Osteocyte (in vitro differentiated cells): ENCODE measurements at regions not wholly inside any gene's neighbourhood (a gene's known extent, or its start where the extent isn't known, plus 50 kb on each side); places are given as distances from the start of the nearest gene placed in this dataset.
A peak's percentile ranks its signal among the peaks of the same experiment; 100 is the strongest.

Experiments
- DNase-seq: peaks from one replicate; pipeline ENCODE4 v3.0.0; 2021; ENCODE audit warnings: mixed read lengths; ENCODE audit not compliant: unreplicated experiment; ENCODE audit errors: extremely low spot score
- H3K27ac Mint-ChIP-seq: one replicate; pipeline ENCODE4 v1.8.0; 2021; ENCODE audit warnings: mild to moderate bottlenecking, mixed read lengths; ENCODE audit not compliant: unreplicated experiment
- H3K27me3 Mint-ChIP-seq: one replicate; pipeline ENCODE4 v1.8.0; 2021; ENCODE audit warnings: mixed read lengths; ENCODE audit not compliant: unreplicated experiment
- H3K36me3 Mint-ChIP-seq: one replicate; pipeline ENCODE4 v1.8.0; 2021; ENCODE audit warnings: mixed read lengths; ENCODE audit not compliant: unreplicated experiment
- H3K4me1 Mint-ChIP-seq: one replicate; pipeline ENCODE4 v1.8.0; 2021; ENCODE audit warnings: mixed read lengths; ENCODE audit not compliant: unreplicated experiment
- H3K4me3 Mint-ChIP-seq: one replicate; pipeline ENCODE4 v1.8.0; 2021; ENCODE audit warnings: mild to moderate bottlenecking, moderate library complexity, mixed read lengths; ENCODE audit not compliant: unreplicated experiment
- H3K9me3 Mint-ChIP-seq: one replicate; pipeline ENCODE4 v1.8.0; 2021; ENCODE audit warnings: mixed read lengths; ENCODE audit not compliant: unreplicated experiment
- CTCF ChIP-seq: fragments of 200-600 bp; sonication (generic); IDR thresholded peaks from 2 replicates; pipeline ENCODE4 v1.5.0; 2021; ENCODE audit warnings: antibody characterized with exemption, mild to moderate bottlenecking, moderate library complexity

- H3K36me3 Mint-ChIP-seq, result peaks cover 3% of the 10 kb centered on the region
- H3K27ac Mint-ChIP-seq, result no peak overlapping the region
- no peak for TF ChIP-seq CTCF
- H3K4me3 Mint-ChIP-seq, result no peak overlapping the region
- H3K4me1 Mint-ChIP-seq, result peaks cover 14% of the 10 kb centered on the region
- H3K9me3 Mint-ChIP-seq, result peaks cover 6% of the 10 kb centered on the region
- no peak for DNase-seq
- H3K27me3 Mint-ChIP-seq, result no peaks in the 10 kb centered on the region
These were observed 82.5 kb upstream of the MMADHC start for GRCh38 chr2:149670086-149670485.

- H3K9me3 Mint-ChIP-seq, result peaks cover 4% of the 10 kb centered on the region
- no peak for TF ChIP-seq CTCF
- no peak for DNase-seq
- H3K36me3 Mint-ChIP-seq, result no peaks in the 10 kb centered on the region
- no peaks in the 10 kb centered on the region for H3K27me3 Mint-ChIP-seq
- no peak overlapping the region for H3K27ac Mint-ChIP-seq
- H3K4me3 Mint-ChIP-seq, result no peak overlapping the region
- H3K4me1 Mint-ChIP-seq, result peaks cover 22% of the 10 kb centered on the region
These were observed 79.3 kb upstream of the MMADHC start for GRCh38 chr2:149666809-149667320.

- DNase-seq, result no peak
- no peak overlapping the region for H3K27ac Mint-ChIP-seq
- H3K36me3 Mint-ChIP-seq, result no peaks in the 10 kb centered on the region
- H3K9me3 Mint-ChIP-seq, result peaks cover 4% of the 10 kb centered on the region
- no peaks in the 10 kb centered on the region for H3K27me3 Mint-ChIP-seq
- H3K4me1 Mint-ChIP-seq, result peaks cover 33% of the 10 kb centered on the region
- H3K4me3 Mint-ChIP-seq, result no peak overlapping the region
- no peak for TF ChIP-seq CTCF
These were observed 77.3 kb upstream of the MMADHC start for GRCh38 chr2:149664896-149665295.

- DNase-seq, result no peak
- Mint-ChIP-seq H3K4me3 (no peak overlapping the region), H3K27ac (no peak overlapping the region), H3K36me3 (no peaks in the 10 kb centered on the region), H3K27me3 (no peaks in the 10 kb centered on the region), H3K4me1 (peaks cover 40% of the 10 kb centered on the region), H3K9me3 (peaks cover 4% of the 10 kb centered on the region)
- no peak for TF ChIP-seq CTCF
These were observed 75.0 kb upstream of the MMADHC start for GRCh38 chr2:149662556-149662955.

GRCh38 chr2:149661844-149662243, 74.3 kb upstream of the MMADHC start:
- Mint-ChIP-seq H3K27ac (peak overlapping the region; percentile 77), H3K27me3 (no peaks in the 10 kb centered on the region), H3K9me3 (peaks cover 4% of the 10 kb centered on the region), H3K4me3 (no peak overlapping the region), H3K36me3 (no peaks in the 10 kb centered on the region), H3K4me1 (peaks cover 39% of the 10 kb centered on the region)
- TF ChIP-seq CTCF, result no peak
- DNase-seq, result no peak
